Mesenchymal stem cell (in vitro differentiated cells and primary cell): ENCODE measurements at regions not wholly inside any gene's neighbourhood (a gene's known extent, or its start where the extent isn't known, plus 50 kb on each side); places are given as distances from the start of the nearest gene placed in this dataset.
A peak's percentile ranks its signal among the peaks of the same experiment; 100 is the strongest.

Experiments used
- DNase-seq: peaks from one replicate; pipeline ENCODE4 v3.0.0-alpha.2; 2013
- H2AFZ ChIP-seq: one replicate; pipeline ENCODE4 v1.6.1; 2013; ENCODE audit warnings: low read depth, mild to moderate bottlenecking, control low read depth, inconsistent platforms, low read length, moderate library complexity
- H2AK5ac ChIP-seq: 2 replicates; pipeline ENCODE4 v1.6.1; 2013; ENCODE audit warnings: low read length, moderate library complexity, mild to moderate bottlenecking, inconsistent platforms; ENCODE audit not compliant: severe bottlenecking
- H2BK120ac ChIP-seq: one replicate; pipeline ENCODE4 v1.6.1; 2013; ENCODE audit warnings: low read depth, mild to moderate bottlenecking, inconsistent platforms, low read length, moderate library complexity
- H2BK12ac ChIP-seq, 2 experiments: one replicate each; pipeline ENCODE4 v1.6.1; 2013; ENCODE audit warnings: inconsistent platforms in 2 of 2, low read length in 2 of 2, mild to moderate bottlenecking in 2 of 2, moderate library complexity in 2 of 2, control low read depth in 1 of 2
- H2BK15ac ChIP-seq: one replicate; pipeline ENCODE4 v1.6.1; 2013; ENCODE audit warnings: mild to moderate bottlenecking, low read depth, inconsistent platforms; ENCODE audit not compliant: poor library complexity, severe bottlenecking
- H2BK5ac ChIP-seq: 2 replicates; pipeline ENCODE4 v1.6.1; 2013; ENCODE audit warnings: low read depth, mild to moderate bottlenecking, low read length, control low read depth, inconsistent platforms; ENCODE audit not compliant: poor library complexity, severe bottlenecking
- H3K14ac ChIP-seq, 2 experiments: one replicate each; pipeline ENCODE4 v1.6.1; 2013; ENCODE audit warnings: inconsistent platforms in 2 of 2, low read length in 2 of 2, control low read depth in 1 of 2, mild to moderate bottlenecking in 1 of 2, moderate library complexity in 1 of 2
- H3K18ac ChIP-seq, 2 experiments: one replicate each; pipeline ENCODE4 v1.6.1; 2013; ENCODE audit warnings: inconsistent platforms in 2 of 2, low read length in 2 of 2, control low read depth in 1 of 2, low read depth in 1 of 2, mild to moderate bottlenecking in 1 of 2
- H3K23ac ChIP-seq, 2 experiments: one replicate each; pipeline ENCODE4 v1.6.1; 2013; ENCODE audit warnings: inconsistent platforms in 2 of 2, low read length in 2 of 2, mild to moderate bottlenecking in 2 of 2, moderate library complexity in 2 of 2, control low read depth in 1 of 2
- H3K27ac ChIP-seq: 2 replicates; pipeline ENCODE4 v1.5.1; 2013; ENCODE audit warnings: mild to moderate bottlenecking, moderate library complexity, low read length, control low read depth, inconsistent platforms; ENCODE audit not compliant: poor library complexity, severe bottlenecking
- H3K27me3 ChIP-seq, 2 experiments: 2 replicates each; pipeline versions ENCODE4 v1.6.1 to v1.7.0; 2013; ENCODE audit warnings: low read length in 2 of 2, mild to moderate bottlenecking in 2 of 2, moderate library complexity in 2 of 2, control low read depth in 1 of 2, inconsistent platforms in 1 of 2; ENCODE audit not compliant: control insufficient read depth in 1 of 2, insufficient read depth in 1 of 2
- H3K36me3 ChIP-seq, 2 experiments: 2 replicates each; pipeline versions ENCODE4 v1.6.1 to v1.7.0; 2013; ENCODE audit warnings: low read length in 2 of 2, control low read depth in 1 of 2, inconsistent platforms in 1 of 2, low read depth in 1 of 2, mild to moderate bottlenecking in 1 of 2; ENCODE audit not compliant: insufficient read depth in 2 of 2, control insufficient read depth in 1 of 2
- H3K4ac ChIP-seq, 2 experiments: one replicate each; pipeline ENCODE4 v1.6.1; 2013; ENCODE audit warnings: inconsistent platforms in 2 of 2, low read length in 2 of 2, mild to moderate bottlenecking in 2 of 2, moderate library complexity in 2 of 2, control low read depth in 1 of 2, low read depth in 1 of 2
- H3K4me1 ChIP-seq: 2 replicates; pipeline ENCODE4 v1.6.1; 2013; ENCODE audit warnings: low read depth, low read length, control low read depth; ENCODE audit not compliant: control insufficient read depth, insufficient read depth
- H3K4me2 ChIP-seq: 2 replicates; pipeline ENCODE4 v1.6.1; 2013; ENCODE audit warnings: low read length, mild to moderate bottlenecking, inconsistent platforms; ENCODE audit not compliant: poor library complexity, severe bottlenecking
- H3K4me3 ChIP-seq, 2 experiments: 2 replicates each; pipeline versions ENCODE4 v1.5.1 to v1.7.0; 2013; ENCODE audit warnings: low read length in 2 of 2, mild to moderate bottlenecking in 2 of 2, control low read depth in 1 of 2, low read depth in 1 of 2; ENCODE audit not compliant: insufficient read depth in 1 of 2
- H3K79me1 ChIP-seq: replicated peaks from 2 replicates; pipeline ENCODE4 v1.6.1; 2013; ENCODE audit warnings: mild to moderate bottlenecking, control low read depth, low read length, inconsistent platforms; ENCODE audit not compliant: poor library complexity, severe bottlenecking
- H3K9ac ChIP-seq: 2 replicates; pipeline ENCODE4 v1.7.0; 2013; ENCODE audit warnings: mild to moderate bottlenecking, low read length, moderate library complexity
- H3K9me3 ChIP-seq: 2 replicates; pipeline ENCODE4 v1.7.0; 2013; ENCODE audit warnings: mild to moderate bottlenecking, low read length; ENCODE audit not compliant: control insufficient read depth
- H4K8ac ChIP-seq: one replicate; pipeline ENCODE4 v1.6.1; 2013; ENCODE audit warnings: inconsistent platforms, mild to moderate bottlenecking, low read length, moderate library complexity
- H4K91ac ChIP-seq: one replicate; pipeline ENCODE4 v1.6.1; 2013; ENCODE audit warnings: mild to moderate bottlenecking, low read length, inconsistent platforms
- WGBS: methylation state at CpG from one replicate; pipeline ENCODE4 v1.1.7; 2013; ENCODE audit warnings: mixed read lengths; 5-methylcytosine and 5-hydroxymethylcytosine counted together

DNA sequence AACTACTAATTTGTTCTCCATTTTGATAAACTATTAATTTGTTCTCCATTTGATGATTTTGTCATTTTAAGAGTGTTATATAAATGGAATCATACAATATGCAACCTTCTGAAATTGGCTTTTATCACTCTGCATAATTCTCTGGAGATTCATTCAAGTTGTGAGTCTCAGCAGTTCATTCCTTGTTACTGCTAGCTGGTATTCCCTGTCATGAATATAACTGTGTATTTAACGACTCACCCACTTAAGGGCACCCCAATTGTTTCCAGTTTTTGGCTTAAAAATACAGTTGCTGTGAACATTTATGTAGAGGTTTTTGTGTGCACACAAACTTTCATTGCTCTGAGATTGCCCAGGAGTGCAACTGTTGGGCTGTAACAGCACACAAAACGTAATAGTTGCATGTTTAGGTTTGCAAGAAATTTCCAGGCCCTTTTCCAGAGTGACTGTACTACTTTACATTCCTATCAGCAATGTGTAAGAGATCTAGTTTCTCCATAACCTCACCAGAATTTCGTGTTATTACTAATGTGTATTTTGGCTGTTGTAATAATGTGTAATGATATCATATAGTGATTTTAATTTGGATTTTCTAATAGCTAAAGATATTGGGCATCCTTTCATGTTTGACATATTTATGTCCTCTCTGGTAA, 153.2 kb upstream of the ADCY1 start:
- no peak overlapping the region for H2BK5ac ChIP-seq
- no peak for DNase-seq
- no peak overlapping the region for H4K8ac ChIP-seq
- no peaks in the 10 kb centered on the region for H3K79me1 ChIP-seq
- H2AFZ ChIP-seq = no peak overlapping the region
- peaks cover 0 to 4% of the 10 kb centered on the region in 2 experiments for H3K27me3 ChIP-seq
- H2BK120ac ChIP-seq = no peak overlapping the region
- no peak overlapping the region for H3K23ac ChIP-seq
- H3K14ac ChIP-seq = no peak overlapping the region
- no peaks in the 10 kb centered on the region for H3K9me3 ChIP-seq
- H2AK5ac ChIP-seq = no peak overlapping the region
- H3K4ac ChIP-seq = no peak overlapping the region
- no peaks in the 10 kb centered on the region for H3K36me3 ChIP-seq
- H3K4me1 ChIP-seq = no peaks in the 10 kb centered on the region
- H3K9ac ChIP-seq = peak overlapping the region; percentile 83
- H3K18ac ChIP-seq = no peak overlapping the region
- WGBS = 0% methylated on average over 1 of the region's 3 CpGs
- H4K91ac ChIP-seq = no peak overlapping the region
- H3K4me3 ChIP-seq = peak overlapping the region in 1 of 2 experiments; percentile 19
- no peak overlapping the region for H3K27ac ChIP-seq
- H3K4me2 ChIP-seq = no peak overlapping the region
- no peak overlapping the region for H2BK12ac ChIP-seq
- no peak overlapping the region for H2BK15ac ChIP-seq

- H3K79me1 ChIP-seq = no peaks in the 10 kb centered on the region
- H4K91ac ChIP-seq = no peak overlapping the region
- H2BK12ac ChIP-seq = no peak overlapping the region
- no peak for DNase-seq
- H2BK120ac ChIP-seq = no peak overlapping the region
- no peak overlapping the region for H2BK15ac ChIP-seq
- H2BK5ac ChIP-seq = no peak overlapping the region
- no CpG with 5 or more reads among the region's 1 CpG for WGBS
- H3K27ac ChIP-seq = no peak overlapping the region
- H3K23ac ChIP-seq = no peak overlapping the region
- H3K4me2 ChIP-seq = no peak overlapping the region
- peaks cover 0 to 4% of the 10 kb centered on the region in 2 experiments for H3K27me3 ChIP-seq
- no peak overlapping the region for H4K8ac ChIP-seq
- H3K18ac ChIP-seq = no peak overlapping the region
- H3K36me3 ChIP-seq = no peaks in the 10 kb centered on the region
- H3K4ac ChIP-seq = no peak overlapping the region
- H3K4me1 ChIP-seq = no peaks in the 10 kb centered on the region
- peak overlapping the region; percentile 83 for H3K9ac ChIP-seq
- no peak overlapping the region for H2AFZ ChIP-seq
- no peak overlapping the region for H2AK5ac ChIP-seq
- H3K4me3 ChIP-seq = peak overlapping the region in 1 of 2 experiments; percentile 12
- H3K14ac ChIP-seq = no peak overlapping the region
- H3K9me3 ChIP-seq = no peaks in the 10 kb centered on the region
Observed at GRCh38 chr7:45421806-45422205, 152.4 kb upstream of the ADCY1 start.

GRCh38 chr7:45430397-45430796, 143.8 kb upstream of the ADCY1 start:
- Histone ChIP-seq H3K4me3 (no peak overlapping the region), H4K91ac (no peak overlapping the region), H2AFZ (no peak overlapping the region), H3K9me3 (no peaks in the 10 kb centered on the region), H3K79me1 (no peaks in the 10 kb centered on the region), H3K4me1 (no peaks in the 10 kb centered on the region), H3K4ac (no peak overlapping the region), H4K8ac (no peak overlapping the region), H3K27ac (no peak overlapping the region), H3K36me3 (no peaks in the 10 kb centered on the region), H2BK5ac (no peak overlapping the region), H2BK12ac (no peak overlapping the region), H3K18ac (no peak overlapping the region), H2BK15ac (no peak overlapping the region), H2AK5ac (no peak overlapping the region), H2BK120ac (no peak overlapping the region), H3K27me3 (no peaks in the 10 kb centered on the region), H3K23ac (no peak overlapping the region), H3K9ac (no peak overlapping the region), H3K14ac (no peak overlapping the region), H3K4me2 (no peak overlapping the region)
- 90% methylated on average over 6 of the region's 8 CpGs for WGBS
- DNase-seq = no peak

- 87% methylated on average over 3 of the region's 6 CpGs for WGBS
- no peak overlapping the region for H2AFZ ChIP-seq
- H2BK5ac ChIP-seq = no peak overlapping the region
- DNase-seq = no peak
- no peak overlapping the region for H2BK15ac ChIP-seq
- H3K9ac ChIP-seq = no peak overlapping the region
- no peaks in the 10 kb centered on the region for H3K79me1 ChIP-seq
- no peak overlapping the region for H4K91ac ChIP-seq
- H3K4me2 ChIP-seq = no peak overlapping the region
- H3K27ac ChIP-seq = no peak overlapping the region
- no peaks in the 10 kb centered on the region for H3K4me1 ChIP-seq
- H2AK5ac ChIP-seq = no peak overlapping the region
- H3K27me3 ChIP-seq = no peaks in the 10 kb centered on the region
- no peak overlapping the region for H3K4ac ChIP-seq
- H3K14ac ChIP-seq = no peak overlapping the region
- H3K23ac ChIP-seq = no peak overlapping the region
- H2BK12ac ChIP-seq = no peak overlapping the region
- H3K36me3 ChIP-seq = no peaks in the 10 kb centered on the region
- no peak overlapping the region for H2BK120ac ChIP-seq
- H3K4me3 ChIP-seq = no peak overlapping the region
- H3K18ac ChIP-seq = no peak overlapping the region
- H3K9me3 ChIP-seq = no peaks in the 10 kb centered on the region
- H4K8ac ChIP-seq = no peak overlapping the region
Observed at GRCh38 chr7:45434167-45434784, 139.9 kb upstream of the ADCY1 start.
